ENCODE measurements at regions not wholly inside any gene's neighbourhood (a gene's known extent, or its start where the extent isn't known, plus 50 kb on each side); places are given as distances from the start of the nearest gene placed in this dataset.

GRCh38 chr2:144281476-144281875 is 238.4 kb downstream of the ZEB2 start:
- no peaks in the 10 kb centered on the region for H3K4me1 ChIP-seq (ENCODE audit: control insufficient read depth, insufficient read depth, low read length, poor library complexity, severe bottlenecking)
- H3K27ac ChIP-seq (ENCODE audit: low read depth, low read length, severe bottlenecking): no peak overlapping the region
- H3K36me3 ChIP-seq (ENCODE audit: control insufficient read depth, insufficient read depth, low read length): no peaks in the 10 kb centered on the region
- no peak overlapping the region for H3K4me3 ChIP-seq (ENCODE audit: extremely low read depth, insufficient read depth, low read length, poor library complexity, severe bottlenecking)
- H3K9me3 ChIP-seq (ENCODE audit: control insufficient read depth, low read length): no peaks in the 10 kb centered on the region

GRCh38 chr2:144280009-144280408 is 239.9 kb downstream of the ZEB2 start:
- Histone ChIP-seq H3K4me3 (ENCODE audit: extremely low read depth, insufficient read depth, low read length, poor library complexity, severe bottlenecking) (no peak overlapping the region), H3K27ac (ENCODE audit: low read depth, low read length, severe bottlenecking) (no peak overlapping the region), H3K9me3 (ENCODE audit: control insufficient read depth, low read length) (no peaks in the 10 kb centered on the region), H3K36me3 (ENCODE audit: control insufficient read depth, insufficient read depth, low read length) (no peaks in the 10 kb centered on the region), H3K4me1 (ENCODE audit: control insufficient read depth, insufficient read depth, low read length, poor library complexity, severe bottlenecking) (no peaks in the 10 kb centered on the region)
- WGBS, 2 experiments (ENCODE audit: insufficient coverage in 2 of 2): no CpG with 5 or more reads among the region's 2 CpGs

- Histone ChIP-seq H3K27ac (ENCODE audit: low read depth, low read length, severe bottlenecking) (no peak overlapping the region), H3K4me3 (ENCODE audit: extremely low read depth, insufficient read depth, low read length, poor library complexity, severe bottlenecking) (no peak overlapping the region), H3K4me1 (ENCODE audit: control insufficient read depth, insufficient read depth, low read length, poor library complexity, severe bottlenecking) (no peaks in the 10 kb centered on the region), H3K9me3 (ENCODE audit: control insufficient read depth, low read length) (no peaks in the 10 kb centered on the region), H3K36me3 (ENCODE audit: control insufficient read depth, insufficient read depth, low read length) (no peaks in the 10 kb centered on the region)
- WGBS, 2 experiments (ENCODE audit: insufficient coverage in 2 of 2): 91 to 100% methylated on average over 1 of the region's 3 CpGs
These were observed 240.8 kb downstream of the ZEB2 start for GRCh38 chr2:144279165-144279564.

- Histone ChIP-seq H3K4me1 (ENCODE audit: control insufficient read depth, insufficient read depth, low read length, poor library complexity, severe bottlenecking) (peaks cover 4% of the 10 kb centered on the region), H3K27ac (ENCODE audit: low read depth, low read length, severe bottlenecking) (no peak overlapping the region), H3K4me3 (ENCODE audit: extremely low read depth, insufficient read depth, low read length, poor library complexity, severe bottlenecking) (no peak overlapping the region), H3K9me3 (ENCODE audit: control insufficient read depth, low read length) (no peaks in the 10 kb centered on the region), H3K36me3 (ENCODE audit: control insufficient read depth, insufficient read depth, low read length) (no peaks in the 10 kb centered on the region)
- 92 to 100% methylated on average over 1 to 2 of the region's 2 CpGs for WGBS, 2 experiments (ENCODE audit: insufficient coverage in 2 of 2)
These were observed 242.1 kb downstream of the ZEB2 start for GRCh38 chr2:144277622-144278354.

- H3K27ac ChIP-seq (ENCODE audit: low read depth, low read length, severe bottlenecking): no peak overlapping the region
- H3K4me1 ChIP-seq (ENCODE audit: control insufficient read depth, insufficient read depth, low read length, poor library complexity, severe bottlenecking): peaks cover 4% of the 10 kb centered on the region
- no peaks in the 10 kb centered on the region for H3K9me3 ChIP-seq (ENCODE audit: control insufficient read depth, low read length)
- H3K36me3 ChIP-seq (ENCODE audit: control insufficient read depth, insufficient read depth, low read length): no peaks in the 10 kb centered on the region
- H3K4me3 ChIP-seq (ENCODE audit: extremely low read depth, insufficient read depth, low read length, poor library complexity, severe bottlenecking): no peak overlapping the region
These were observed 244.6 kb downstream of the ZEB2 start for GRCh38 chr2:144275340-144275739.

GRCh38 chr2:144274131-144274530 is 245.8 kb downstream of the ZEB2 start:
- no peak overlapping the region for H3K27ac ChIP-seq (ENCODE audit: low read depth, low read length, severe bottlenecking)
- H3K4me3 ChIP-seq (ENCODE audit: extremely low read depth, insufficient read depth, low read length, poor library complexity, severe bottlenecking): no peak overlapping the region
- H3K9me3 ChIP-seq (ENCODE audit: control insufficient read depth, low read length): no peaks in the 10 kb centered on the region
- peaks cover 4% of the 10 kb centered on the region for H3K4me1 ChIP-seq (ENCODE audit: control insufficient read depth, insufficient read depth, low read length, poor library complexity, severe bottlenecking)
- 38 to 40% methylated on average over 1 of the region's 2 CpGs for WGBS, 2 experiments (ENCODE audit: insufficient coverage in 2 of 2)
- H3K36me3 ChIP-seq (ENCODE audit: control insufficient read depth, insufficient read depth, low read length): no peaks in the 10 kb centered on the region

- Histone ChIP-seq H3K4me3 (ENCODE audit: extremely low read depth, insufficient read depth, low read length, poor library complexity, severe bottlenecking) (no peak overlapping the region), H3K27ac (ENCODE audit: low read depth, low read length, severe bottlenecking) (no peak overlapping the region), H3K36me3 (ENCODE audit: control insufficient read depth, insufficient read depth, low read length) (no peaks in the 10 kb centered on the region), H3K4me1 (ENCODE audit: control insufficient read depth, insufficient read depth, low read length, poor library complexity, severe bottlenecking) (peaks cover 4% of the 10 kb centered on the region), H3K9me3 (ENCODE audit: control insufficient read depth, low read length) (no peaks in the 10 kb centered on the region)
- no CpG with 5 or more reads among the region's 1 CpG for WGBS, 2 experiments (ENCODE audit: insufficient coverage in 2 of 2)
These were observed 249.0 kb downstream of the ZEB2 start for GRCh38 chr2:144270951-144271350.

GRCh38 chr2:144268036-144268678 is 251.8 kb downstream of the ZEB2 start:
- no peak overlapping the region for H3K27ac ChIP-seq (ENCODE audit: low read depth, low read length, severe bottlenecking)
- no peak overlapping the region for H3K4me3 ChIP-seq (ENCODE audit: extremely low read depth, insufficient read depth, low read length, poor library complexity, severe bottlenecking)
- H3K4me1 ChIP-seq (ENCODE audit: control insufficient read depth, insufficient read depth, low read length, poor library complexity, severe bottlenecking): no peaks in the 10 kb centered on the region
- no peaks in the 10 kb centered on the region for H3K9me3 ChIP-seq (ENCODE audit: control insufficient read depth, low read length)
- H3K36me3 ChIP-seq (ENCODE audit: control insufficient read depth, insufficient read depth, low read length): no peaks in the 10 kb centered on the region
- WGBS, 2 experiments (ENCODE audit: insufficient coverage in 2 of 2): 86% methylated on average over 1 of the region's 1 CpG; no CpG with 5 or more reads in 1 of the 2 experiments

- Histone ChIP-seq H3K9me3 (ENCODE audit: control insufficient read depth, low read length) (no peaks in the 10 kb centered on the region), H3K4me3 (ENCODE audit: extremely low read depth, insufficient read depth, low read length, poor library complexity, severe bottlenecking) (no peak overlapping the region), H3K36me3 (ENCODE audit: control insufficient read depth, insufficient read depth, low read length) (no peaks in the 10 kb centered on the region), H3K4me1 (ENCODE audit: control insufficient read depth, insufficient read depth, low read length, poor library complexity, severe bottlenecking) (no peaks in the 10 kb centered on the region), H3K27ac (ENCODE audit: low read depth, low read length, severe bottlenecking) (no peak overlapping the region)
- WGBS, 2 experiments (ENCODE audit: insufficient coverage in 2 of 2): no CpG with 5 or more reads among the region's 2 CpGs
These were observed 252.7 kb downstream of the ZEB2 start for GRCh38 chr2:144267239-144267638.

GRCh38 chr2:144265654-144266053 is 254.3 kb downstream of the ZEB2 start:
- H3K4me1 ChIP-seq (ENCODE audit: control insufficient read depth, insufficient read depth, low read length, poor library complexity, severe bottlenecking): no peaks in the 10 kb centered on the region
- no peak overlapping the region for H3K27ac ChIP-seq (ENCODE audit: low read depth, low read length, severe bottlenecking)
- no peak overlapping the region for H3K4me3 ChIP-seq (ENCODE audit: extremely low read depth, insufficient read depth, low read length, poor library complexity, severe bottlenecking)
- no peaks in the 10 kb centered on the region for H3K9me3 ChIP-seq (ENCODE audit: control insufficient read depth, low read length)
- H3K36me3 ChIP-seq (ENCODE audit: control insufficient read depth, insufficient read depth, low read length): no peaks in the 10 kb centered on the region
- 92 to 94% methylated on average over 2 to 3 of the region's 3 CpGs for WGBS, 2 experiments (ENCODE audit: insufficient coverage in 2 of 2)

GRCh38 chr2:144261966-144262365 is 258.0 kb downstream of the ZEB2 start:
- H3K4me1 ChIP-seq (ENCODE audit: control insufficient read depth, insufficient read depth, low read length, poor library complexity, severe bottlenecking): no peaks in the 10 kb centered on the region
- no peaks in the 10 kb centered on the region for H3K36me3 ChIP-seq (ENCODE audit: control insufficient read depth, insufficient read depth, low read length)
- H3K27ac ChIP-seq (ENCODE audit: low read depth, low read length, severe bottlenecking): no peak overlapping the region
- WGBS, 2 experiments (ENCODE audit: insufficient coverage in 2 of 2): 83% methylated on average over 1 of the region's 2 CpGs; no CpG with 5 or more reads in 1 of the 2 experiments
- H3K4me3 ChIP-seq (ENCODE audit: extremely low read depth, insufficient read depth, low read length, poor library complexity, severe bottlenecking): no peak overlapping the region
- H3K9me3 ChIP-seq (ENCODE audit: control insufficient read depth, low read length): no peaks in the 10 kb centered on the region
